K562 (cell line): ENCODE measurements at regions not wholly inside any gene's neighbourhood (a gene's known extent, or its start where the extent isn't known, plus 50 kb on each side); places are given as distances from the start of the nearest gene placed in this dataset.

Experiments
- ATAC-seq: fragments of 200-7000 bp; cut with Tn5 transposase; 3 replicates; pipeline ENCODE4 v1.9.1; 2020; ENCODE audit warnings: moderate library complexity
- BruUV-seq: library from RNA; stranded (reverse); fragments of 400-500 nt; replicated peaks from 2 replicates; lab custom pipeline; 2021; lab: Mats Ljungman, UMichigan
- CTCF ChIA-PET: fragments of 300-600 bp; formaldehyde crosslinking; extraction: SDS; loops from one replicate; lab custom pipeline; 2021; ENCODE audit warnings: low intra/inter-chr PET ratio; lab: Yijun Ruan, JAX
- POLR2A ChIA-PET: fragments of 300-600, 350-650 bp; sonication (Branson Sonifier 250); formaldehyde crosslinking; extraction: SDS; loops from one replicate; lab custom pipeline; 2021; ENCODE audit warnings: antibody characterized with exemption, inconsistent platforms; lab: Yijun Ruan, JAX
- DNase-seq, 4 experiments: peaks; one replicate each; pipeline versions ENCODE4 v3.0.0 to v3.0.0-alpha.2; 2011 to 2018; ENCODE audit warnings: low spot score in 3 of 4, mixed read lengths in 3 of 4; ENCODE audit errors: extremely low read depth in 1 of 4
- FAIRE-seq: peaks from 2 replicates; lab custom pipeline; 2011; peaks lifted over from hg19 to GRCh38; lab: Jason Lieb, UNC
- H2AFZ ChIP-seq: 2 replicates; pipeline ENCODE4 v1.6.0; 2011; ENCODE audit warnings: low read depth, low read length, control low read depth, inconsistent platforms
- H3K27ac ChIP-seq: fragments of 200-600 bp; 3 replicates; pipeline ENCODE4 v1.8.0; 2011; ENCODE audit warnings: low read depth, mild to moderate bottlenecking, control low read depth, inconsistent platforms, low read length, moderate library complexity, mixed read lengths; ENCODE audit errors: extremely low read depth
- H3K27me3 ChIP-seq, 2 experiments: fragments of 300-600 bp in 1 of 2; 2 replicates in 1 of 2; 3 replicates in 1 of 2; pipeline versions ENCODE4 v1.6.0 to v1.8.0; 2011; ENCODE audit warnings: inconsistent platforms in 2 of 2, low read length in 2 of 2, mild to moderate bottlenecking in 1 of 2, mixed read lengths in 1 of 2, moderate library complexity in 1 of 2; ENCODE audit not compliant: control insufficient read depth in 2 of 2, insufficient read depth in 2 of 2
- H3K36me3 ChIP-seq: fragments of 300-600 bp; 3 replicates; pipeline ENCODE4 v1.8.0; 2011; ENCODE audit warnings: mild to moderate bottlenecking, low read length, inconsistent platforms; ENCODE audit not compliant: control insufficient read depth, insufficient read depth
- H3K4me1 ChIP-seq, 2 experiments: fragments of 200-600 bp in 1 of 2; replicated peaks in 1 of 2; 2 replicates in 1 of 2; 3 replicates in 1 of 2; pipeline versions ENCODE4 v1.5.1 to v1.8.0; 2011; ENCODE audit warnings: inconsistent platforms in 2 of 2, low read length in 2 of 2, mild to moderate bottlenecking in 1 of 2, mixed read lengths in 1 of 2, moderate library complexity in 1 of 2; ENCODE audit not compliant: control insufficient read depth in 2 of 2, insufficient read depth in 2 of 2
- H3K4me2 ChIP-seq: 2 replicates; pipeline ENCODE4 v1.6.1; 2011; ENCODE audit warnings: low read length, control low read depth, inconsistent platforms, mixed read lengths; ENCODE audit not compliant: insufficient read depth
- H3K4me3 ChIP-seq: fragments of 200-600 bp; sonication (generic), shearing (Covaris generic); 2 replicates; pipeline ENCODE4 v1.5.1; 2016; ENCODE audit warnings: control low read depth, inconsistent platforms
- H3K79me2 ChIP-seq: fragments of 200-600 bp; 3 replicates; pipeline ENCODE4 v1.8.0; 2011; ENCODE audit warnings: low read length, inconsistent platforms; ENCODE audit not compliant: control insufficient read depth, insufficient read depth
- H3K9ac ChIP-seq, 2 experiments: 2 replicates each; pipeline versions ENCODE4 v1.6.0 to v1.6.1; 2011; ENCODE audit warnings: low read depth in 2 of 2, low read length in 2 of 2, control low read depth in 1 of 2, inconsistent platforms in 1 of 2, mild to moderate bottlenecking in 1 of 2, mixed read lengths in 1 of 2; ENCODE audit not compliant: insufficient read depth in 1 of 2
- H3K9me1 ChIP-seq: one replicate; pipeline ENCODE4 v1.6.0; 2011; ENCODE audit warnings: inconsistent platforms, mild to moderate bottlenecking, low read length, moderate library complexity; ENCODE audit not compliant: control insufficient read depth, insufficient read depth
- H3K9me3 ChIP-seq: replicated peaks from 2 replicates; pipeline ENCODE4 v1.5.1; 2011; ENCODE audit warnings: low read depth, low read length, inconsistent platforms; ENCODE audit not compliant: control insufficient read depth, insufficient read depth
- H4K20me1 ChIP-seq: replicated peaks from 2 replicates; pipeline ENCODE4 v1.6.1; 2011; ENCODE audit warnings: low read length, inconsistent platforms, mixed read lengths; ENCODE audit not compliant: control insufficient read depth, insufficient read depth
- ELK3 ChIP-seq: fragments of 450-650 bp; formaldehyde crosslinking; IDR thresholded peaks from 2 replicates; pipeline ENCODE4 v1.4.0; 2020; ENCODE audit warnings: mild to moderate bottlenecking
- TAF1 ChIP-seq: IDR thresholded peaks from 2 replicates; pipeline ENCODE4 v1.6.1; 2011; ENCODE audit warnings: mild to moderate bottlenecking, low read length, moderate library complexity; ENCODE audit not compliant: insufficient read depth, control insufficient read depth, severe bottlenecking; ENCODE audit errors: extremely low read depth
- THAP12 ChIP-seq: fragments of 250-450 bp; sonication (Bioruptor Pico); IDR thresholded peaks from 2 replicates; pipeline ENCODE4 v1.9.0; 2021; ENCODE audit warnings: mild to moderate bottlenecking, inconsistent platforms
- ZNF282 ChIP-seq: sonication (generic); formaldehyde crosslinking; IDR thresholded peaks from 2 replicates; pipeline ENCODE4 v1.8.1; 2023; ENCODE audit warnings: missing genetic modification reagents
- ZNF57 ChIP-seq: fragments of 450-650 bp; formaldehyde crosslinking; IDR thresholded peaks from 2 replicates; pipeline ENCODE4 v1.4.0; 2020; ENCODE audit warnings: mild to moderate bottlenecking, moderate library complexity
- ZNF740 ChIP-seq, 3 experiments: fragments of 200-800 bp in 1 of 3; sonication (Bioruptor generic) in 1 of 3; sonication (generic) in 1 of 3; formaldehyde crosslinking in 1 of 3; IDR thresholded peaks; 2 replicates each; pipeline versions ENCODE4 v1.6.1 to v1.8.0; 2016 to 2022; ENCODE audit warnings: mild to moderate bottlenecking in 2 of 3, missing compliant biosample characterization in 2 of 3, missing genetic modification characterization in 2 of 3, missing genetic modification reagents in 1 of 3
- ZNF780A ChIP-seq: fragments of 250-450 bp; sonication (Bioruptor Pico); IDR thresholded peaks from 2 replicates; pipeline ENCODE4 v1.5.0; 2021; ENCODE audit warnings: mild to moderate bottlenecking
- WGBS: fragments of 100-300 bp; shearing (Covaris generic); methylation state at CpG from one replicate; pipeline ENCODE4 v1.1.6; 2016; ENCODE audit warnings: low coverage, mixed read lengths; ENCODE audit not compliant: insufficient coverage; ENCODE audit errors: missing lambda C conversion rate; 5-methylcytosine and 5-hydroxymethylcytosine counted together
- in situ Hi-C: fragments of 300-500 bp; cut with MboI; formaldehyde crosslinking; loops from 4 replicates; pipeline ENCODE4 v1.15.0; 2018; ENCODE audit warnings: inconsistent platforms, mixed read lengths
- intact Hi-C: fragments of 100-400 bp; cut with micrococcal nuclease; formaldehyde crosslinking; loops from 2 replicates; pipeline ENCODE4 v1.14.2; 2022
- TF ChIP-seq, protein P1 (sequence below): sonication (generic); formaldehyde crosslinking; IDR thresholded peaks from 2 replicates; pipeline ENCODE4 v1.8.0; 2022; ENCODE audit warnings: mild to moderate bottlenecking, missing genetic modification reagents

DNA sequence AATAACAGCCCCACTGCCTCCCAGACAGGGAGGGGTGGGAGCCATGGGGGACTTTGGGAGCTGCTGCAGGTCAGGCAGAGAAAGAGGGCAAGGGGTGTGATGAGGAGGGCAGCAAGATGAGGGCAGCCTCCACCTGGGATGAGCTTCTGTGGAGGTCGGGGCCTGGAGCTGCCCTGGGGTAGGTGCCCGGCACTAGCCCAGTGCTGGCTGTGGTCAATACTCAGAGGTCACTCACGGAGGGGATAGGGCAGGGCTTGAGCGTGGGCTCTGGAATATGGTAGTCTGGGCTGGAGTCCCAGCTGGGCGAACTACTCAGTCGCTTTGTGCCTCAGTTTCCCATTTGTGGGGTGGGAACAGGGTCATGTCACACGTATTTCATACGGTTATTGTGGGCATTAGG, 169.0 kb downstream of the IRF8 start:
- intact Hi-C loops, result no loop called here
- no peak for FAIRE-seq
- H3K9ac ChIP-seq, result no peak overlapping the region
- no peak overlapping the region for H2AFZ ChIP-seq
- H3K9me3 ChIP-seq, result no peaks in the 10 kb centered on the region
- BruUV-seq, result no TSS peak
- no peak for DNase-seq
- in situ Hi-C loops, result no loop called here
- no peaks in the 10 kb centered on the region for H3K79me2 ChIP-seq
- no peaks in the 10 kb centered on the region; the same call in 1 of the 2 replicates for H4K20me1 ChIP-seq
- H3K27me3 ChIP-seq, result peaks cover 19 to 50% of the 10 kb centered on the region in 2 experiments; a peak in 4 of 5 replicates
- 5% methylated on average over 7 of the region's 8 CpGs for WGBS
- H3K9me1 ChIP-seq, result no peaks in the 10 kb centered on the region
- CTCF ChIA-PET, result no interaction called here
- no peak overlapping the region for H3K27ac ChIP-seq
- H3K4me3 ChIP-seq, result no peak overlapping the region
- H3K4me1 ChIP-seq, result peaks cover 3 to 18% of the 10 kb centered on the region in 2 experiments; a peak in 4 of 5 replicates
- H3K4me2 ChIP-seq, result no peak overlapping the region
- POLR2A ChIA-PET, result no interaction called here
- no peaks in the 10 kb centered on the region for H3K36me3 ChIP-seq
- ATAC-seq, result no peak
- TF ChIP-seq THAP12 (CRISPR knock-in tag), result no peak
- no peak for TF ChIP-seq ZNF57 (CRISPR knock-in tag)
- no peak for TF ChIP-seq TAF1
- TF ChIP-seq, protein P1, sequence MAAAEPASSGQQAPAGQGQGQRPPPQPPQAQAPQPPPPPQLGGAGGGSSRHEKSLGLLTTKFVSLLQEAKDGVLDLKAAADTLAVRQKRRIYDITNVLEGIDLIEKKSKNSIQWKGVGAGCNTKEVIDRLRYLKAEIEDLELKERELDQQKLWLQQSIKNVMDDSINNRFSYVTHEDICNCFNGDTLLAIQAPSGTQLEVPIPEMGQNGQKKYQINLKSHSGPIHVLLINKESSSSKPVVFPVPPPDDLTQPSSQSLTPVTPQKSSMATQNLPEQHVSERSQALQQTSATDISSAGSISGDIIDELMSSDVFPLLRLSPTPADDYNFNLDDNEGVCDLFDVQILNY (CRISPR knock-in tag), result no peak
- no peak for TF ChIP-seq ZNF282 (CRISPR knock-in tag)
- TF ChIP-seq ZNF780A (CRISPR knock-in tag), result no peak
- no peak for TF ChIP-seq ZNF740 (CRISPR knock-in tag; IDR thresholded peaks at IDR 0.05)
- no peak for TF ChIP-seq ZNF740 (tag; IDR thresholded peaks at IDR 0.05)
- TF ChIP-seq ELK3, result no peak
